Activated CD8-positive, alpha-beta T cell treated with anti-CD3 and anti-CD28 coated beads for 36 hours (primary cell): ENCODE measurements at regions not wholly inside any gene's neighbourhood (a gene's known extent, or its start where the extent isn't known, plus 50 kb on each side); places are given as distances from the start of the nearest gene placed in this dataset.
"Not testable (repeated sequence)": the region's sequence is repeated elsewhere in the genome, so short reads cannot be mapped to it uniquely, and the experiment has no call there.

ENCODE experiments used
- ATAC-seq: fragments of 200-7000 bp; cut with Tn5 transposase; one replicate; pipeline ENCODE4 v1.10.0; 2021; ENCODE audit warnings: mild to moderate bottlenecking, moderate library complexity
- CTCF ChIA-PET: fragments of 350-600 bp; sonication (Branson Sonifier 250); formaldehyde crosslinking; loops from one replicate; lab custom pipeline; 2021; ENCODE audit warnings: antibody characterized with exemption; lab: Charles Lee
- POLR2A ChIA-PET: fragments of 350-600 bp; sonication (Branson Sonifier 250); formaldehyde crosslinking; loops from one replicate; lab custom pipeline; 2021; ENCODE audit warnings: antibody characterized with exemption; lab: Charles Lee
- DNase-seq: peaks from one replicate; pipeline ENCODE4 v3.0.0-alpha.2; 2020
- H3K27ac Mint-ChIP-seq: one replicate; pipeline ENCODE4 v1.8.0; 2021; ENCODE audit warnings: mild to moderate bottlenecking, mixed read lengths
- H3K27me3 Mint-ChIP-seq: one replicate; pipeline ENCODE4 v1.8.0; 2021; ENCODE audit warnings: mixed read lengths
- H3K36me3 Mint-ChIP-seq: one replicate; pipeline ENCODE4 v1.8.0; 2021; ENCODE audit warnings: low read depth, mixed read lengths
- H3K4me1 Mint-ChIP-seq: one replicate; pipeline ENCODE4 v1.8.0; 2021; ENCODE audit warnings: low read depth, mixed read lengths
- H3K4me3 Mint-ChIP-seq: one replicate; pipeline ENCODE4 v1.8.0; 2021; ENCODE audit warnings: mild to moderate bottlenecking, moderate library complexity, mixed read lengths
- H3K9me3 Mint-ChIP-seq: one replicate; pipeline ENCODE4 v1.8.0; 2021; ENCODE audit warnings: mixed read lengths
- CTCF ChIP-seq: fragments of 200-600 bp; IDR thresholded peaks from one replicate; pipeline ENCODE4 v1.8.0; 2022; ENCODE audit warnings: antibody characterized with exemption, mild to moderate bottlenecking
- intact Hi-C: fragments of 100-400 bp; cut with micrococcal nuclease; formaldehyde crosslinking; loops from one replicate; pipeline ENCODE4 v1.10.0; 2022

GRCh38 chr4:43496188-43496587, 603.7 kb downstream of the GRXCR1 start:
- DNase-seq (no peak), ATAC-seq (no peak)
- H3K36me3 Mint-ChIP-seq, result no peaks in the 10 kb centered on the region
- H3K4me3 Mint-ChIP-seq, result no peak overlapping the region
- CTCF ChIA-PET, result no interaction called here
- no peaks in the 10 kb centered on the region for H3K4me1 Mint-ChIP-seq
- POLR2A ChIA-PET, result no interaction called here
- no peak for TF ChIP-seq CTCF
- intact Hi-C loops, result no loop called here
- no peak overlapping the region for H3K27ac Mint-ChIP-seq
- peaks cover 7% of the 10 kb centered on the region for H3K9me3 Mint-ChIP-seq
- H3K27me3 Mint-ChIP-seq, result no peaks in the 10 kb centered on the region

GRCh38 chr4:43496602-43497001, 604.1 kb downstream of the GRXCR1 start:
- H3K36me3 Mint-ChIP-seq, result no peaks in the 10 kb centered on the region
- no peaks in the 10 kb centered on the region for H3K4me1 Mint-ChIP-seq
- intact Hi-C loops, result no loop called here
- peaks cover 7% of the 10 kb centered on the region for H3K9me3 Mint-ChIP-seq
- no peak for TF ChIP-seq CTCF
- H3K4me3 Mint-ChIP-seq, result no peak overlapping the region
- no peaks in the 10 kb centered on the region for H3K27me3 Mint-ChIP-seq
- CTCF ChIA-PET, result no interaction called here
- H3K27ac Mint-ChIP-seq, result no peak overlapping the region
- POLR2A ChIA-PET, result no interaction called here
- ATAC-seq (no peak), DNase-seq (no peak)

- intact Hi-C loops, H3K36me3 Mint-ChIP-seq, H3K4me1 Mint-ChIP-seq, POLR2A ChIA-PET, H3K4me3 Mint-ChIP-seq, ATAC-seq, H3K27me3 Mint-ChIP-seq, H3K27ac Mint-ChIP-seq, DNase-seq: not testable (repeated sequence)
- peaks cover 15% of the 10 kb centered on the region for H3K9me3 Mint-ChIP-seq
- CTCF ChIA-PET, result interaction anchor here (1.0 kb wide), 1 partner anchor 12 kb away, joined by 3 read pairs; no protein-coding TSS in a partner anchor
Observed at GRCh38 chr4:43505823-43506222, 613.3 kb downstream of the GRXCR1 start.

GRCh38 chr4:43512253-43512652, 619.7 kb downstream of the GRXCR1 start:
- no peaks in the 10 kb centered on the region for H3K4me1 Mint-ChIP-seq
- peaks cover 13% of the 10 kb centered on the region for H3K9me3 Mint-ChIP-seq
- DNase-seq, result no peak
- H3K4me3 Mint-ChIP-seq, result no peak overlapping the region
- H3K36me3 Mint-ChIP-seq, result no peaks in the 10 kb centered on the region
- no peak overlapping the region for H3K27ac Mint-ChIP-seq
- no peak for ATAC-seq
- no peak for TF ChIP-seq CTCF
- intact Hi-C loops, result no loop called here
- H3K27me3 Mint-ChIP-seq, result no peaks in the 10 kb centered on the region
- ChIA-PET CTCF (no interaction called here), POLR2A (no interaction called here)

- ATAC-seq (no peak), DNase-seq (no peak)
- ChIA-PET POLR2A (interaction anchor here (0.7 kb wide), 1 partner anchor 326 kb away, joined by 3 read pairs; no protein-coding TSS in a partner anchor), CTCF (no interaction called here)
- H3K27ac Mint-ChIP-seq, result no peak overlapping the region
- no peaks in the 10 kb centered on the region for H3K27me3 Mint-ChIP-seq
- no peaks in the 10 kb centered on the region for H3K4me1 Mint-ChIP-seq
- no peak for TF ChIP-seq CTCF
- intact Hi-C loops, result no loop called here
- H3K36me3 Mint-ChIP-seq, result no peaks in the 10 kb centered on the region
- peaks cover 3% of the 10 kb centered on the region for H3K9me3 Mint-ChIP-seq
- H3K4me3 Mint-ChIP-seq, result no peak overlapping the region
Observed at GRCh38 chr4:43525646-43526045, 633.1 kb downstream of the GRXCR1 start.

- ChIA-PET POLR2A (no interaction called here), CTCF (no interaction called here)
- ATAC-seq (no peak), DNase-seq (no peak)
- Mint-ChIP-seq H3K27ac (no peak overlapping the region), H3K4me1 (no peaks in the 10 kb centered on the region), H3K27me3 (no peaks in the 10 kb centered on the region), H3K4me3 (no peak overlapping the region), H3K9me3 (peaks cover 4% of the 10 kb centered on the region), H3K36me3 (no peaks in the 10 kb centered on the region)
- intact Hi-C loops, result no loop called here
- no peak for TF ChIP-seq CTCF
Observed at GRCh38 chr4:43547561-43547960, 655.0 kb downstream of the GRXCR1 start.
